MM.1S (cell line): ENCODE measurements at regions not wholly inside any gene's neighbourhood (a gene's known extent, or its start where the extent isn't known, plus 50 kb on each side); places are given as distances from the start of the nearest gene placed in this dataset.

Experiments
- CTCF ChIP-seq: fragments of 300-600 bp; sonication (generic); IDR thresholded peaks from 2 replicates; pipeline ENCODE4 v1.5.1; 2016; ENCODE audit warnings: antibody characterized with exemption, low read length, mixed read lengths
- EZH2 ChIP-seq: fragments of 300-600 bp; sonication (generic); optimal IDR thresholded peaks from 2 replicates; pipeline ENCODE3; 2017; ENCODE audit warnings: low read depth, mild to moderate bottlenecking, antibody characterized with exemption, low read length, mixed read lengths
- EZH2phosphoT487 ChIP-seq: fragments of 300-600 bp; sonication (generic); IDR thresholded peaks from 2 replicates; pipeline ENCODE4 v1.6.1; 2018; ENCODE audit warnings: antibody characterized with exemption, low read length

- TF ChIP-seq CTCF (no peak), EZH2 (no peak), EZH2phosphoT487 (no peak)
These were observed 1574.2 kb upstream of the ACVR2A start for GRCh38 chr2:146270618-146271017.
